Loucy (cell line): ENCODE measurements at regions not wholly inside any gene's neighbourhood (a gene's known extent, or its start where the extent isn't known, plus 50 kb on each side); places are given as distances from the start of the nearest gene placed in this dataset.

Source experiments
- H2AFZ ChIP-seq: fragments of 200-600 bp; sonication (generic); 2 replicates; pipeline ENCODE4 v1.6.0; 2016; ENCODE audit warnings: antibody characterized with exemption, mild to moderate bottlenecking, low read length, moderate library complexity
- H3F3A ChIP-seq: fragments of 200-600 bp; 2 replicates; pipeline ENCODE4 v1.6.0; 2016; ENCODE audit warnings: antibody characterized with exemption, low read depth, mild to moderate bottlenecking
- H3K27me3 ChIP-seq: fragments of 200-600 bp; sonication (generic); 2 replicates; pipeline ENCODE4 v1.6.1; 2014; ENCODE audit warnings: low read length, mild to moderate bottlenecking; ENCODE audit not compliant: insufficient read depth, poor library complexity, severe bottlenecking
- H3K36me3 ChIP-seq: fragments of 200-600 bp; sonication (generic); 2 replicates; pipeline ENCODE4 v1.6.1; 2016; ENCODE audit warnings: low read length; ENCODE audit not compliant: insufficient read depth
- H3K4me1 ChIP-seq: fragments of 200-600 bp; sonication (generic); 2 replicates; pipeline ENCODE4 v1.5.1; 2014; ENCODE audit warnings: low read length, mild to moderate bottlenecking; ENCODE audit not compliant: insufficient read depth, poor library complexity, severe bottlenecking
- H3K4me2 ChIP-seq: fragments of 200-600 bp; sonication (generic); 2 replicates; pipeline ENCODE4 v1.6.0; 2014; ENCODE audit warnings: antibody characterized with exemption, low read length, low read depth, mild to moderate bottlenecking; ENCODE audit not compliant: poor library complexity, severe bottlenecking
- H3K4me3 ChIP-seq: fragments of 200-600 bp; sonication (generic); 2 replicates; pipeline ENCODE4 v1.5.1; 2014; ENCODE audit warnings: low read length, mild to moderate bottlenecking, mixed read lengths; ENCODE audit not compliant: poor library complexity, severe bottlenecking
- H3K79me2 ChIP-seq: fragments of 200-600 bp; sonication (generic); 2 replicates; pipeline ENCODE4 v1.6.1; 2014; ENCODE audit warnings: low read length; ENCODE audit not compliant: insufficient read depth
- H3K9ac ChIP-seq: fragments of 200-600 bp; sonication (generic); 2 replicates; pipeline ENCODE4 v1.6.0; 2014; ENCODE audit warnings: mild to moderate bottlenecking, low read depth, low read length, moderate library complexity; ENCODE audit not compliant: poor library complexity, severe bottlenecking
- H3K9me2 ChIP-seq: fragments of 200-600 bp; sonication (generic); replicated peaks from 2 replicates; pipeline ENCODE4 v1.6.1; 2016; ENCODE audit warnings: low read depth, low read length, mixed read lengths
- H3K9me3 ChIP-seq: fragments of 200-600 bp; sonication (generic); 2 replicates; pipeline ENCODE4 v1.6.1; 2014; ENCODE audit warnings: mild to moderate bottlenecking, antibody characterized with exemption, low read length, low read depth; ENCODE audit not compliant: insufficient read depth
- H4K20me1 ChIP-seq: fragments of 200-600 bp; sonication (generic); 2 replicates; pipeline ENCODE4 v1.6.0; 2014; ENCODE audit warnings: antibody characterized with exemption, low read length, mild to moderate bottlenecking; ENCODE audit not compliant: insufficient read depth, poor library complexity, severe bottlenecking
- CTCF ChIP-seq: fragments of 200-600 bp; sonication (generic); conservative IDR thresholded peaks from 2 replicates; pipeline ENCODE4 v1.5.1; 2014; ENCODE audit warnings: mild to moderate bottlenecking, antibody characterized with exemption, low read length
- EZH2phosphoT487 ChIP-seq: fragments of 200-600 bp; IDR thresholded peaks from 2 replicates; pipeline ENCODE4 v1.6.1; 2018; ENCODE audit warnings: antibody characterized with exemption, mild to moderate bottlenecking, moderate library complexity, borderline replicate concordance

GRCh38 chr18:37649416-37649815, 83.8 kb upstream of the CELF4 start:
- H3F3A ChIP-seq, result no peaks in the 10 kb centered on the region
- H3K36me3 ChIP-seq, result no peaks in the 10 kb centered on the region
- H3K9me2 ChIP-seq, result no peaks in the 10 kb centered on the region
- H4K20me1 ChIP-seq, result no peaks in the 10 kb centered on the region
- H3K4me1 ChIP-seq, result no peaks in the 10 kb centered on the region
- no peaks in the 10 kb centered on the region for H3K79me2 ChIP-seq
- no peak overlapping the region for H3K4me3 ChIP-seq
- H2AFZ ChIP-seq, result no peak overlapping the region
- no peaks in the 10 kb centered on the region for H3K27me3 ChIP-seq
- H3K9me3 ChIP-seq, result 0 out of 2 replicates have a peak, but pooled peaks cover 3% of the 10 kb centered on the region
- no peak overlapping the region for H3K4me2 ChIP-seq
- H3K9ac ChIP-seq, result no peak overlapping the region
- TF ChIP-seq EZH2phosphoT487 (no peak), CTCF (no peak)

- TF ChIP-seq CTCF, result no peak
- TF ChIP-seq EZH2phosphoT487, result no peak
- Histone ChIP-seq H4K20me1 (no peaks in the 10 kb centered on the region), H3K9me2 (no peaks in the 10 kb centered on the region), H3K4me1 (no peaks in the 10 kb centered on the region), H3K4me3 (no peak overlapping the region), H3K27me3 (no peaks in the 10 kb centered on the region), H2AFZ (no peak overlapping the region), H3K9ac (no peak overlapping the region), H3K9me3 (0 out of 2 replicates have a peak, but pooled peaks cover 4% of the 10 kb centered on the region), H3F3A (no peaks in the 10 kb centered on the region), H3K4me2 (no peak overlapping the region), H3K79me2 (no peaks in the 10 kb centered on the region), H3K36me3 (no peaks in the 10 kb centered on the region)
Observed at GRCh38 chr18:37641573-37641972, 76.0 kb upstream of the CELF4 start.

- Histone ChIP-seq H3K27me3 (no peaks in the 10 kb centered on the region), H3K9me2 (no peaks in the 10 kb centered on the region), H2AFZ (no peak overlapping the region), H3K4me2 (no peak overlapping the region), H3K4me1 (no peaks in the 10 kb centered on the region), H3K4me3 (no peak overlapping the region), H3K9me3 (0 out of 2 replicates have a peak, but pooled peaks cover 4% of the 10 kb centered on the region), H3K79me2 (no peaks in the 10 kb centered on the region), H3K9ac (no peak overlapping the region), H3K36me3 (no peaks in the 10 kb centered on the region), H4K20me1 (no peaks in the 10 kb centered on the region), H3F3A (no peaks in the 10 kb centered on the region)
- TF ChIP-seq CTCF (no peak), EZH2phosphoT487 (no peak)
Observed at GRCh38 chr18:37640504-37640903, 74.9 kb upstream of the CELF4 start.
